Peyer's patch (tissue), 4 donors: ENCODE measurements at regions not wholly inside any gene's neighbourhood (a gene's known extent, or its start where the extent isn't known, plus 50 kb on each side); places are given as distances from the start of the nearest gene placed in this dataset.

ENCODE experiments used
- POLR2A ChIP-seq, 2 donors: fragments of 450-650 bp; IDR thresholded peaks; one replicate each; pipeline ENCODE4 v1.5.1; 2017; ENCODE audit warnings: antibody characterized with exemption in 2 of 2, mild to moderate bottlenecking in 2 of 2, moderate library complexity in 2 of 2
- TF ChIP-seq, protein P1 (sequence below), 6 experiments: fragments of 450-650 bp in 4 of 6; fragments of 200-600 bp in 2 of 6; sonication (generic) in 1 of 6; IDR thresholded peaks; one replicate each; pipeline ENCODE4 v1.5.1; 2017 to 2019; ENCODE audit warnings: antibody characterized with exemption in 6 of 6, mild to moderate bottlenecking in 3 of 6, moderate library complexity in 1 of 6

DNA sequence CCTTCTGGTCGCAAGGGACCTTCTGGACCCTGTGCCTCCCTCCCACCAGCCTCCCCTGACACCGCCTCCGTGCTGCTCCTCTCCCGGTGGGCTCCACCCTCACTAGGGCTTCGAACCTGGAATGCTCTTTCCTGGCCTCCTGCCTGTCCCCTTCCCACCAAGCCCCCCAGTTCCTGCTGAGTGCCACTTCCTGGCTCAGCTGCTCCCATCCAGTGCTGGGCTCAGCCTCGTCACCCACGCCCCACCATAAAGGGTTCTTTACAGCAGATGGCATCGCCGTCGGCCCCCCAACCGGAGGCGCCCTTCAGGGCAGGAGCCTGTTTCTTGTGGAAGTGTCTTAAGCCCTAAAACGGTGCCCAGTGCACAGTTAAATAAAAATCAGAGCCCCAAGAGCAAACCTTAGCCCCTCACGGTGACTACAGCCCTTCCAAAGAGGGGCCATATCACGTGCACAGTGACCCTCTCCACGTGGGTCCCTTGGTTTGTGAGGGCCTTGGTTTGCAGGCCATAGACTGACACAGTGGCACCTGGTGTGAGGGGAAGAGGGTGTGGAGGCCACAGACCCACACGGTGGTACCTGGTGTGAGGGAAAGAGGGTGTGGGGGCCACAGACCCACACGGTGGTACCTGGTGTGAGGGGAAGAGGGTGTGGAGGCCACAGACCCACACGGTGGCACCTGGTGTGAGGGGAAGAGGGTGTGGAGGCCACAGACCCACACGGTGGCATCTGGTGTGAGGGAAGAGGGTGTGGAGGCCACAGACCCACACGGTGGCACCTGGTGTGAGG lies 111.4 kb downstream of the METRNL start:
- TF ChIP-seq, protein P1, sequence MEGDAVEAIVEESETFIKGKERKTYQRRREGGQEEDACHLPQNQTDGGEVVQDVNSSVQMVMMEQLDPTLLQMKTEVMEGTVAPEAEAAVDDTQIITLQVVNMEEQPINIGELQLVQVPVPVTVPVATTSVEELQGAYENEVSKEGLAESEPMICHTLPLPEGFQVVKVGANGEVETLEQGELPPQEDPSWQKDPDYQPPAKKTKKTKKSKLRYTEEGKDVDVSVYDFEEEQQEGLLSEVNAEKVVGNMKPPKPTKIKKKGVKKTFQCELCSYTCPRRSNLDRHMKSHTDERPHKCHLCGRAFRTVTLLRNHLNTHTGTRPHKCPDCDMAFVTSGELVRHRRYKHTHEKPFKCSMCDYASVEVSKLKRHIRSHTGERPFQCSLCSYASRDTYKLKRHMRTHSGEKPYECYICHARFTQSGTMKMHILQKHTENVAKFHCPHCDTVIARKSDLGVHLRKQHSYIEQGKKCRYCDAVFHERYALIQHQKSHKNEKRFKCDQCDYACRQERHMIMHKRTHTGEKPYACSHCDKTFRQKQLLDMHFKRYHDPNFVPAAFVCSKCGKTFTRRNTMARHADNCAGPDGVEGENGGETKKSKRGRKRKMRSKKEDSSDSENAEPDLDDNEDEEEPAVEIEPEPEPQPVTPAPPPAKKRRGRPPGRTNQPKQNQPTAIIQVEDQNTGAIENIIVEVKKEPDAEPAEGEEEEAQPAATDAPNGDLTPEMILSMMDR (IDR thresholded peaks at IDR 0.05), result no peak
- no peak for TF ChIP-seq POLR2A (IDR thresholded peaks at IDR 0.05)
